Fibroblast of skin of left quadriceps (primary cell): ENCODE measurements at regions not wholly inside any gene's neighbourhood (a gene's known extent, or its start where the extent isn't known, plus 50 kb on each side); places are given as distances from the start of the nearest gene placed in this dataset.
"Not testable (repeated sequence)": the region's sequence is repeated elsewhere in the genome, so short reads cannot be mapped to it uniquely, and the experiment has no call there.

Experiments
- DNase-seq, 2 experiments: peaks; one replicate each; pipeline ENCODE4 v3.0.0-alpha.2; 2013; ENCODE audit warnings: low read depth in 2 of 2

GRCh38 chr4:189586908-189587632 lies 353.6 kb upstream of the FRG1 start:
- not testable (repeated sequence) for DNase-seq

- not testable (repeated sequence) for DNase-seq
These were observed 351.5 kb upstream of the FRG1 start for GRCh38 chr4:189589201-189589600.

GRCh38 chr4:189592890-189593289 lies 347.8 kb upstream of the FRG1 start:
- DNase-seq = no peak

- DNase-seq = no peak
These were observed 343.3 kb upstream of the FRG1 start for GRCh38 chr4:189597341-189597740.

- no peak for DNase-seq
These were observed 340.4 kb upstream of the FRG1 start for GRCh38 chr4:189600264-189600663.

- DNase-seq = peak; percentile 29 to 30
These were observed 339.8 kb upstream of the FRG1 start for GRCh38 chr4:189600718-189601435.

- DNase-seq = not testable (repeated sequence)
These were observed 337.8 kb upstream of the FRG1 start for GRCh38 chr4:189602827-189603226.

- not testable (repeated sequence) for DNase-seq
These were observed 330.1 kb upstream of the FRG1 start for GRCh38 chr4:189610571-189610970.

GRCh38 chr4:189613207-189613606 lies 327.5 kb upstream of the FRG1 start:
- DNase-seq = no peak

- DNase-seq = no peak
These were observed 325.4 kb upstream of the FRG1 start for GRCh38 chr4:189615217-189615663.

- not testable (repeated sequence) for DNase-seq
These were observed 322.9 kb upstream of the FRG1 start for GRCh38 chr4:189617741-189618140.

GRCh38 chr4:189619441-189620250 lies 321.0 kb upstream of the FRG1 start:
- DNase-seq = not testable (repeated sequence)

GRCh38 chr4:189622574-189622973 lies 318.1 kb upstream of the FRG1 start:
- DNase-seq = not testable (repeated sequence)

- not testable (repeated sequence) for DNase-seq
These were observed 313.6 kb upstream of the FRG1 start for GRCh38 chr4:189627041-189627440.

GRCh38 chr4:189629733-189630132 lies 310.9 kb upstream of the FRG1 start:
- not testable (repeated sequence) for DNase-seq

GRCh38 chr4:189630913-189631567 lies 309.6 kb upstream of the FRG1 start:
- not testable (repeated sequence) for DNase-seq

GRCh38 chr4:189631568-189631916 lies 309.1 kb upstream of the FRG1 start:
- DNase-seq = not testable (repeated sequence)

GRCh38 chr4:189650436-189650835 lies 290.2 kb upstream of the FRG1 start:
- not testable (repeated sequence) for DNase-seq

- DNase-seq = not testable (repeated sequence)
These were observed 287.5 kb upstream of the FRG1 start for GRCh38 chr4:189653130-189653653.

- DNase-seq = not testable (repeated sequence)
These were observed 286.7 kb upstream of the FRG1 start for GRCh38 chr4:189653983-189654382.

GRCh38 chr4:189654396-189654795 lies 286.3 kb upstream of the FRG1 start:
- DNase-seq = not testable (repeated sequence)
